ENCODE measurements at regions not wholly inside any gene's neighbourhood (a gene's known extent, or its start where the extent isn't known, plus 50 kb on each side); places are given as distances from the start of the nearest gene placed in this dataset.

DNA sequence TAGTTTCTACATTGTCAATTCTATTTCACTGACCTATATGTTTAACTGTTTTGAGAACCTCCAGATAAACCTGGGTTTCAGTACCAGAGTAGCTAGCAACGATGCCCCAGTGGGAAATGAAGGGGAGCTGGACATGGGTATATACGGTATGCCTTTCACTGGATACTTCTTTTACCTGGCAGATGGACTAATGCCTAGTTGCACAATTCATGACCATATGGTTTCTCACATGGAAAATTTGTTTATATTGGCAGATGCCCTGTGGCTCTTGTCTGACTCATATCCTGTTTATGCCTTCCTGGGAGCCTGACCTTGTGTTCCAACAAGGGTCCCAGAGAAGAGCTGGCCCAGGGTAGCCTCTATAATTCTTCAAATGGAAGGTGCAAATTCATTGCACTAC, 144.1 kb downstream of the MAT2B start:
- in situ Hi-C loops (cut with HindIII; ENCODE audit: low sequenced_read_pairs), result no loop called here
- peak; percentile 33 for DNase-seq (ENCODE audit: low read depth)
- TF ChIP-seq, protein P1, sequence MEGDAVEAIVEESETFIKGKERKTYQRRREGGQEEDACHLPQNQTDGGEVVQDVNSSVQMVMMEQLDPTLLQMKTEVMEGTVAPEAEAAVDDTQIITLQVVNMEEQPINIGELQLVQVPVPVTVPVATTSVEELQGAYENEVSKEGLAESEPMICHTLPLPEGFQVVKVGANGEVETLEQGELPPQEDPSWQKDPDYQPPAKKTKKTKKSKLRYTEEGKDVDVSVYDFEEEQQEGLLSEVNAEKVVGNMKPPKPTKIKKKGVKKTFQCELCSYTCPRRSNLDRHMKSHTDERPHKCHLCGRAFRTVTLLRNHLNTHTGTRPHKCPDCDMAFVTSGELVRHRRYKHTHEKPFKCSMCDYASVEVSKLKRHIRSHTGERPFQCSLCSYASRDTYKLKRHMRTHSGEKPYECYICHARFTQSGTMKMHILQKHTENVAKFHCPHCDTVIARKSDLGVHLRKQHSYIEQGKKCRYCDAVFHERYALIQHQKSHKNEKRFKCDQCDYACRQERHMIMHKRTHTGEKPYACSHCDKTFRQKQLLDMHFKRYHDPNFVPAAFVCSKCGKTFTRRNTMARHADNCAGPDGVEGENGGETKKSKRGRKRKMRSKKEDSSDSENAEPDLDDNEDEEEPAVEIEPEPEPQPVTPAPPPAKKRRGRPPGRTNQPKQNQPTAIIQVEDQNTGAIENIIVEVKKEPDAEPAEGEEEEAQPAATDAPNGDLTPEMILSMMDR (IDR thresholded peaks at IDR 0.05; ENCODE audit: low read depth, low read length, missing control alignments), result no peak
- H3K4me3 ChIP-seq (ENCODE audit: low read depth, low read length), result no peak overlapping the region

GRCh38 chr5:163653526-163653925, 148.1 kb downstream of the MAT2B start:
- TF ChIP-seq, protein P1 (IDR thresholded peaks at IDR 0.05; ENCODE audit: low read depth, low read length, missing control alignments), result no peak
- in situ Hi-C loops (cut with HindIII; ENCODE audit: low sequenced_read_pairs), result no loop called here
- no peak for DNase-seq (ENCODE audit: low read depth)

DNA sequence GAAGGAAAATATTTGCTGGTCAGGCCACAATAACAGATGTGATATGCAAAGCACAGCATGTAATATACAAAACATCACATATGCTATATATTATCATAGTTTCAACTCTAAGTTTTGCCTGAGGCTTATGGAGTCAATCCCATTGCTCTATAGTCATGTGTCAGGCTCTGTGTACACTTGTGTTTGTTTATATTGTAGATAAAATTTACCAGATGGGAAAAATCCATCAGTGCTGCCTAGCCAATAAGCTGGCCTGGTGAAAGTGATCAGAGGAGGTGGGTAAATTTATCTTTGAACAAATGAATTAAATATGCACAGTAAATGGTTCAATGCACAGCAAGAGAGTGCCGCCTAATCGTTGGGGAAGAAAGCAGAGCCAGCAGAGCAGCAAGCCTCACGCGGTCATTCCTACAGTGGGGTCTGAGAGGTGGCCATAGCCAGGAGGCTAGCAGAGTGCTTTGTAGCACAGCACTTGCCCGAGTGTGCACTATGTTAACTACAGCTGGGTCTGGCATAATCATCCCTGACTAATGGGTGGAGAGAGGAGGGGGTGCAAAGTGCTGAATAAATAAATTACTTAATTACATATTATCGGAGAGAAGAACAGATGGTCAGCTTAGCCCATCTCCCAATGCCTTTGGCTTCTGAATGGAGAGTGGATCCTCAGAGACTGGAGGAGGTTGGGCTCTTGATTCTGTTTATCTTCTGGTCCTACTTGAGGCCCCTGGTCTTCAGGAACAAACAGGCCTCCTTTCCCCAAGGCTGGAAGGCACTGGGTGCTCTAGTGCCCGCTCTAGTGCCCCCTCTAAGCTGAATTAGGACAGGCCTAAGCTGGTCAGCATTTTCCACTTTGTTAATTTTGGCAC, 153.5 kb downstream of the MAT2B start:
- in situ Hi-C loops (cut with HindIII; ENCODE audit: low sequenced_read_pairs), result no loop called here
- TF ChIP-seq, protein P1 (IDR thresholded peaks at IDR 0.05; ENCODE audit: low read depth, low read length, missing control alignments), result no peak
- DNase-seq (ENCODE audit: low read depth), result no peak

More at GRCh38 chr5:163653526-163653925, 148.1 kb downstream of the MAT2B start:
- H3K4me3 ChIP-seq (ENCODE audit: low read depth, low read length), result no peak overlapping the region

GRCh38 chr5:163659568-163659902, 154.1 kb downstream of the MAT2B start:
- no peak for DNase-seq (ENCODE audit: low read depth)
- H3K4me3 ChIP-seq (ENCODE audit: low read depth, low read length), result no peak overlapping the region
- TF ChIP-seq, protein P1 (IDR thresholded peaks at IDR 0.05; ENCODE audit: low read depth, low read length, missing control alignments), result no peak
- in situ Hi-C loops (cut with HindIII; ENCODE audit: low sequenced_read_pairs), result no loop called here

More for the DNA sequence above, 153.5 kb downstream of the MAT2B start:
- no peak overlapping the region for H3K4me3 ChIP-seq (ENCODE audit: low read depth, low read length)

- in situ Hi-C loops (cut with HindIII; ENCODE audit: low sequenced_read_pairs), result no loop called here
- no peak overlapping the region for H3K4me3 ChIP-seq (ENCODE audit: low read depth, low read length)
- TF ChIP-seq, protein P1 (IDR thresholded peaks at IDR 0.05; ENCODE audit: low read depth, low read length, missing control alignments), result no peak
- DNase-seq (ENCODE audit: low read depth), result no peak
Measured at GRCh38 chr5:163660486-163660885, 155.1 kb downstream of the MAT2B start.

GRCh38 chr5:163661360-163661759, 155.9 kb downstream of the MAT2B start:
- in situ Hi-C loops (cut with HindIII; ENCODE audit: low sequenced_read_pairs), result no loop called here
- DNase-seq (ENCODE audit: low read depth), result no peak
- TF ChIP-seq, protein P1 (IDR thresholded peaks at IDR 0.05; ENCODE audit: low read depth, low read length, missing control alignments), result no peak
- no peak overlapping the region for H3K4me3 ChIP-seq (ENCODE audit: low read depth, low read length)

Measured in astrocyte of the cerebellum (primary cell).